ENCODE measurements at regions not wholly inside any gene's neighbourhood (a gene's known extent, or its start where the extent isn't known, plus 50 kb on each side); places are given as distances from the start of the nearest gene placed in this dataset.

DNA sequence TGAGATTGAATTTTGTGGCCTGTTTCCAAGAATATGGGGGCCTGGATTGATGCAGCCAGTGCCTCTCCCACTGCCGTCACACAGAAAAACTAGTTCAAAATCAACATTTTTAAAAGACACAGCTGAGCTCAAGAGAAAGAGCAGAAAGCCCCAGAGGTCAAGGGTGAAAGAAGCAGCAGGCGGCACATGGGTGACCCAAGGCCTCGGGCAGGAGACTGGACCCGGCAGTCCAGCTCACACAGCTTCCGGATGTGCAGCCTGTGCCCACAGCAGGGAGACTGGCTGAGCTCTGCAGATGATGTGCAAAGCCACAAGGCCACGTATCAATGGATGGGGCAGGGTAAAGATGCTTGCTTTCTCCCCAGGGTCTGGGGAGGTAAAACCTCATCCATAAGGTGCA is 50.4 kb upstream of the RNF32 start:
- Histone ChIP-seq H4K20me1 (ENCODE audit: insufficient read depth, low read length) (no peaks in the 10 kb centered on the region), H3K9ac (ENCODE audit: insufficient read depth, low read depth, low read length) (no peak overlapping the region), H3K4me2 (ENCODE audit: low read depth, low read length) (no peak overlapping the region), H3K36me3 (replicated peaks in 1 of 2; ENCODE audit: control insufficient read depth in 1 of 2, insufficient read depth in 2 of 2, low read length in 2 of 2) (no peaks in the 10 kb centered on the region), H2AFZ (ENCODE audit: low read length) (no peak overlapping the region), H3K9me3 (ENCODE audit: low read length) (peaks cover 17% of the 10 kb centered on the region), H3K27me3 (ENCODE audit: control insufficient read depth in 1 of 2, insufficient read depth in 2 of 2, low read length in 2 of 2) (no peaks in the 10 kb centered on the region), H3K4me3 (replicated peaks in 1 of 3; ENCODE audit: insufficient read depth in 1 of 3, low read depth in 2 of 3, low read length in 3 of 3) (no peak overlapping the region), H3K79me2 (ENCODE audit: insufficient read depth, low read length) (no peaks in the 10 kb centered on the region), H3K4me1 (ENCODE audit: insufficient read depth, low read length) (peaks cover 26% of the 10 kb centered on the region), H3K27ac (ENCODE audit: extremely low read length, insufficient read depth, low read length) (no peak overlapping the region)
- WGBS (ENCODE audit: low lambda C conversion rate): 71% methylated on average over 6 of the region's 6 CpGs
- DNase-seq (ENCODE audit: low spot score): no peak
- peak; percentile 70 for ATAC-seq
- intact Hi-C loops (cut with micrococcal nuclease; ENCODE audit: unreplicated experiment): no loop called here
- in situ Hi-C loops (cut with HindIII; ENCODE audit: extremely low pct_ligation_motif_present, low pct_unique_long_range_greater_than_20kb): no loop called here
- BruUV-seq (replicated peaks): no TSS peak
- TF ChIP-seq ZNF292 (CRISPR knock-in tag; IDR thresholded peaks at IDR 0.05; ENCODE audit: borderline replicate concordance, low read depth): peak; percentile 32; the same call in 1 of the 2 replicates
- TF ChIP-seq NR2F6 (IDR thresholded peaks at IDR 0.05): peak; percentile 63
- no peak for TF ChIP-seq NR2F6 (CRISPR knock-in tag; IDR thresholded peaks at IDR 0.05)
- TF ChIP-seq, protein P1, sequence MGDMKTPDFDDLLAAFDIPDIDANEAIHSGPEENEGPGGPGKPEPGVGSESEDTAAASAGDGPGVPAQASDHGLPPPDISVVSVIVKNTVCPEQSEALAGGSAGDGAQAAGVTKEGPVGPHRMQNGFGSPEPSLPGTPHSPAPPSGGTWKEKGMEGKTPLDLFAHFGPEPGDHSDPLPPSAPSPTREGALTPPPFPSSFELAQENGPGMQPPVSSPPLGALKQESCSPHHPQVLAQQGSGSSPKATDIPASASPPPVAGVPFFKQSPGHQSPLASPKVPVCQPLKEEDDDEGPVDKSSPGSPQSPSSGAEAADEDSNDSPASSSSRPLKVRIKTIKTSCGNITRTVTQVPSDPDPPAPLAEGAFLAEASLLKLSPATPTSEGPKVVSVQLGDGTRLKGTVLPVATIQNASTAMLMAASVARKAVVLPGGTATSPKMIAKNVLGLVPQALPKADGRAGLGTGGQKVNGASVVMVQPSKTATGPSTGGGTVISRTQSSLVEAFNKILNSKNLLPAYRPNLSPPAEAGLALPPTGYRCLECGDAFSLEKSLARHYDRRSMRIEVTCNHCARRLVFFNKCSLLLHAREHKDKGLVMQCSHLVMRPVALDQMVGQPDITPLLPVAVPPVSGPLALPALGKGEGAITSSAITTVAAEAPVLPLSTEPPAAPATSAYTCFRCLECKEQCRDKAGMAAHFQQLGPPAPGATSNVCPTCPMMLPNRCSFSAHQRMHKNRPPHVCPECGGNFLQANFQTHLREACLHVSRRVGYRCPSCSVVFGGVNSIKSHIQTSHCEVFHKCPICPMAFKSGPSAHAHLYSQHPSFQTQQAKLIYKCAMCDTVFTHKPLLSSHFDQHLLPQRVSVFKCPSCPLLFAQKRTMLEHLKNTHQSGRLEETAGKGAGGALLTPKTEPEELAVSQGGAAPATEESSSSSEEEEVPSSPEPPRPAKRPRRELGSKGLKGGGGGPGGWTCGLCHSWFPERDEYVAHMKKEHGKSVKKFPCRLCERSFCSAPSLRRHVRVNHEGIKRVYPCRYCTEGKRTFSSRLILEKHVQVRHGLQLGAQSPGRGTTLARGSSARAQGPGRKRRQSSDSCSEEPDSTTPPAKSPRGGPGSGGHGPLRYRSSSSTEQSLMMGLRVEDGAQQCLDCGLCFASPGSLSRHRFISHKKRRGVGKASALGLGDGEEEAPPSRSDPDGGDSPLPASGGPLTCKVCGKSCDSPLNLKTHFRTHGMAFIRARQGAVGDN (CRISPR knock-in tag; IDR thresholded peaks at IDR 0.05): peak; percentile 79
- no peak for TF ChIP-seq ZSCAN31 (CRISPR knock-in tag; IDR thresholded peaks at IDR 0.05; ENCODE audit: low read depth)
- POLR2A ChIA-PET: interaction anchor here (1.0 kb wide), 1 partner anchor 25 kb away, joined by 4 read pairs; no protein-coding TSS in a partner anchor
- CTCF ChIA-PET (ENCODE audit: low intra/inter-chr PET ratio, low total read pairs): no interaction called here
- no peak for FAIRE-seq

DNA sequence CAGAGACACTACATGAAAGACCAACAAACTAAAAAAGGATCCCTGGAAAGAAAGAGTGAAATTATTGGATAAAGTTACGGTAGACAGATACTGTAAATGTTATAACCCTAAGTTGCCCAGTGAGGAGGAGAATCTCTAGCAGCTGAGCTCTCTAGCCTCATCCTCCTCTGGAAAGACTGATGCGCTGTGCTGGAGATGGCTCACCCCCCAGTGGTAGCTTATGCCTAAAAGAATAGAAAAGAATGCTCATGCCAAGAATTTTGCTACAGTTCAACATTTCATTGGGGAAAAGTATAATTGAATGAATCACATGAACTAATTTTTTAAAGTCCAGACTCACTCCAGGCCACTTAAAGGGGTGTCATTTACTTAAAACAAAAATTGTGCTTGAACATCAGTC is 50.8 kb upstream of the RNF32 start:
- ChIA-PET CTCF (ENCODE audit: low intra/inter-chr PET ratio, low total read pairs) (no interaction called here), POLR2A (interaction anchor here (1.0 kb wide), 1 partner anchor 25 kb away, joined by 4 read pairs; no protein-coding TSS in a partner anchor)
- BruUV-seq (replicated peaks): no TSS peak
- no peak overlapping the region for H2AFZ ChIP-seq (ENCODE audit: low read length)
- no peak overlapping the region for H3K4me3 ChIP-seq (replicated peaks in 1 of 3; ENCODE audit: insufficient read depth in 1 of 3, low read depth in 2 of 3, low read length in 3 of 3)
- H3K4me2 ChIP-seq (ENCODE audit: low read depth, low read length): no peak overlapping the region
- no peak overlapping the region for H3K27ac ChIP-seq (ENCODE audit: extremely low read length, insufficient read depth, low read length)
- no peak overlapping the region for H3K9ac ChIP-seq (ENCODE audit: insufficient read depth, low read depth, low read length)
- in situ Hi-C loops (cut with HindIII; ENCODE audit: extremely low pct_ligation_motif_present, low pct_unique_long_range_greater_than_20kb): no loop called here
- ATAC-seq: peak; percentile 71
- 91% methylated on average over 2 of the region's 2 CpGs for WGBS (ENCODE audit: low lambda C conversion rate)
- intact Hi-C loops (cut with micrococcal nuclease; ENCODE audit: unreplicated experiment): no loop called here
- peak; percentile 12 for FAIRE-seq
- H3K4me1 ChIP-seq (ENCODE audit: insufficient read depth, low read length): peaks cover 22% of the 10 kb centered on the region
- H3K9me3 ChIP-seq (ENCODE audit: low read length): peaks cover 13% of the 10 kb centered on the region
- no peaks in the 10 kb centered on the region for H3K36me3 ChIP-seq (replicated peaks in 1 of 2; ENCODE audit: control insufficient read depth in 1 of 2, insufficient read depth in 2 of 2, low read length in 2 of 2)
- H3K27me3 ChIP-seq (ENCODE audit: control insufficient read depth in 1 of 2, insufficient read depth in 2 of 2, low read length in 2 of 2): no peaks in the 10 kb centered on the region
- no peaks in the 10 kb centered on the region for H3K79me2 ChIP-seq (ENCODE audit: insufficient read depth, low read length)
- no peak for DNase-seq (ENCODE audit: low spot score)
- H4K20me1 ChIP-seq (ENCODE audit: insufficient read depth, low read length): no peaks in the 10 kb centered on the region
- no peak for TF ChIP-seq ZNF17 (CRISPR knock-in tag; IDR thresholded peaks at IDR 0.05)
- TF ChIP-seq, protein P2, sequence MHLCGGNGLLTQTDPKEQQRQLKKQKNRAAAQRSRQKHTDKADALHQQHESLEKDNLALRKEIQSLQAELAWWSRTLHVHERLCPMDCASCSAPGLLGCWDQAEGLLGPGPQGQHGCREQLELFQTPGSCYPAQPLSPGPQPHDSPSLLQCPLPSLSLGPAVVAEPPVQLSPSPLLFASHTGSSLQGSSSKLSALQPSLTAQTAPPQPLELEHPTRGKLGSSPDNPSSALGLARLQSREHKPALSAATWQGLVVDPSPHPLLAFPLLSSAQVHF (CRISPR knock-in tag; IDR thresholded peaks at IDR 0.05): no peak
- no peak for TF ChIP-seq KAT2B (IDR thresholded peaks at IDR 0.05; ENCODE audit: borderline replicate concordance, low read depth, low read length)
- no peak for TF ChIP-seq ZNF614 (CRISPR knock-in tag; IDR thresholded peaks at IDR 0.05; ENCODE audit: borderline replicate concordance)
- TF ChIP-seq EED (CRISPR knock-in tag; IDR thresholded peaks at IDR 0.05): no peak
- no peak for TF ChIP-seq NFIB (CRISPR knock-in tag; IDR thresholded peaks at IDR 0.05; ENCODE audit: borderline replicate concordance)
- TF ChIP-seq STAG1 (CRISPR knock-in tag; IDR thresholded peaks at IDR 0.05): 0 out of 2 replicates have a peak, but pooled peaks have one; percentile 6
- TF ChIP-seq ZNF546 (CRISPR knock-in tag; conservative IDR thresholded peaks at IDR 0.05): no peak
- TF ChIP-seq, protein P3, sequence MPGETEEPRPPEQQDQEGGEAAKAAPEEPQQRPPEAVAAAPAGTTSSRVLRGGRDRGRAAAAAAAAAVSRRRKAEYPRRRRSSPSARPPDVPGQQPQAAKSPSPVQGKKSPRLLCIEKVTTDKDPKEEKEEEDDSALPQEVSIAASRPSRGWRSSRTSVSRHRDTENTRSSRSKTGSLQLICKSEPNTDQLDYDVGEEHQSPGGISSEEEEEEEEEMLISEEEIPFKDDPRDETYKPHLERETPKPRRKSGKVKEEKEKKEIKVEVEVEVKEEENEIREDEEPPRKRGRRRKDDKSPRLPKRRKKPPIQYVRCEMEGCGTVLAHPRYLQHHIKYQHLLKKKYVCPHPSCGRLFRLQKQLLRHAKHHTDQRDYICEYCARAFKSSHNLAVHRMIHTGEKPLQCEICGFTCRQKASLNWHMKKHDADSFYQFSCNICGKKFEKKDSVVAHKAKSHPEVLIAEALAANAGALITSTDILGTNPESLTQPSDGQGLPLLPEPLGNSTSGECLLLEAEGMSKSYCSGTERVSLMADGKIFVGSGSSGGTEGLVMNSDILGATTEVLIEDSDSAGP (CRISPR knock-in tag; IDR thresholded peaks at IDR 0.05; ENCODE audit: borderline replicate concordance): no peak

Measured in HepG2 (cell line).